Cardiac septum (tissue), 1 donor: ENCODE measurements at regions not wholly inside any gene's neighbourhood (a gene's known extent, or its start where the extent isn't known, plus 50 kb on each side); places are given as distances from the start of the nearest gene placed in this dataset.
"Not testable (repeated sequence)": the region's sequence is repeated elsewhere in the genome, so short reads cannot be mapped to it uniquely, and the experiment has no call there.

Source experiments
- DNase-seq: peaks from one replicate; pipeline ENCODE4 v3.0.0-alpha.2; 2020; ENCODE audit warnings: low spot score
- intact Hi-C: fragments of 100-400 bp; cut with DNase I; formaldehyde crosslinking; loops from one replicate; pipeline ENCODE4 v1.14.0; 2022
- donor health status: DM: no; HTN: no; CAD: no.

DNA sequence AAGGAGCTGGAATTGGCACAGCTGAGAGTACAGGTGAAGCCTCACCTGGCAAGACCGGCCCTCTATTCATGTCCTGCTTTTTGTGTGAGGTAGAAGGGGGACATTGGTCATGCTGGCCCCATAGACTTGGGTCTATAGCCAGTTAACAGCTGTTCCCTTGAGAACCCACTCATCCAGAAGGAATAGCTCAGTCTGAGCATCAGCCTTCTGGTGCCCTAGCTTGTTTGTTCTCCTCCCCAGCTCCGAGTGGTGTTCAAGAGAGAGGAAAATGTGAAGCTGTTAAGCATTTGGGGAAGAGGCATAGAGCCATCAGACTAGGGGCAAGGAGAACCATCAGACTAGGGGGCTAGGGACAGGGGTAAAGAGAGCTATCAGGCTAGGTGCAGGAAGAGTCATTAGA is 290.9 kb downstream of the SIPA1L2 start:
- intact Hi-C loops, result no loop called here
- no peak for DNase-seq

- intact Hi-C loops, result no loop called here
- DNase-seq, result no peak
These were observed 294.1 kb downstream of the SIPA1L2 start for GRCh38 chr1:232335741-232336293.

DNA sequence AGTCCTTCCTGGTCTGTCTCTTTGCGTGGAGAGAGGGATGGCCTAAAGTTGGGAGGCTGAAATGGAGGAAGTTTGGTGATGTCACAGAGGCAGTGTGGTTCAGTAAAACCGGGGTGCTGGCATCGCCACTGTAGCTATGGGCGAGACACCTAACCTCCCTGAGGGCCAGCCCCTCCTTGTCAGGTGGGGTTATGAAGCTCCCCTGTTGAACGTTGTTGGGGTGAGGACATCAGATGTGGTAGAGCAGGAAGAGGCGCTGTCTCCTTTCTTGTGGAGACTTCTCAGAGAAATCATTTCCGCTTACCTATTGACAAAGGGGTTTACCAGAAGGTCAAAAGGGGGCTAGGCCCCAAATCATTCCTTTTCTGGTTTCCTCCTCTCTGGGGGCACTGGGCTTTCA is 294.7 kb downstream of the SIPA1L2 start:
- DNase-seq, result no peak
- intact Hi-C loops, result no loop called here

GRCh38 chr1:232334811-232335210 is 295.1 kb downstream of the SIPA1L2 start:
- intact Hi-C loops, result no loop called here
- DNase-seq, result no peak

DNA sequence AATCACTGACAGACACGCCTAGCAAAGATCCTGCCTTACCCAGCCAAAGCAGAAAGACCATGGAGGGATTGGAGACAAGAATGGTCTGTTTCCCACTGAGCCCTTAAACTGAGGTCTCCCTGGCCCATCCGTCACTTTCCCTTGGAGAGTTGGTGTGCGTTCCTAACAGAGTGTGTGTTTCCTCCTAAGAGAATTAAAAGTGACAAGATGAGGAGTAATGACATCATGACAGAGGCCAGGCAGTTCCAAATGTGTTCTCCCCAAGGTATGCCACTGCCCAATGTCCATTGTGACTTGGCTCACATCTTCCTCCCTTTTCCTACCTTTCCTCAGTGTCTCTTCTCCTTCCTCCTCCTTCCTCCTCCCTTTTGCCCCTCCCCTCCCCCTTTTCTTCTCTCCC is 295.7 kb downstream of the SIPA1L2 start:
- intact Hi-C loops, result no loop called here

GRCh38 chr1:232333419-232333767 is 296.5 kb downstream of the SIPA1L2 start:
- intact Hi-C loops, result no loop called here
- no peak for DNase-seq

More for the DNA sequence above, 295.7 kb downstream of the SIPA1L2 start:
- DNase-seq, result no peak

GRCh38 chr1:232332710-232333418 is 297.1 kb downstream of the SIPA1L2 start:
- DNase-seq, intact Hi-C loops: not testable (repeated sequence)

GRCh38 chr1:232329103-232329813 is 300.7 kb downstream of the SIPA1L2 start:
- intact Hi-C loops, result no loop called here
- DNase-seq, result no peak

GRCh38 chr1:232328486-232329102 is 301.3 kb downstream of the SIPA1L2 start:
- no peak for DNase-seq
- intact Hi-C loops, result no loop called here

GRCh38 chr1:232327899-232328298 is 302.0 kb downstream of the SIPA1L2 start:
- DNase-seq, result no peak
- intact Hi-C loops, result no loop called here

DNA sequence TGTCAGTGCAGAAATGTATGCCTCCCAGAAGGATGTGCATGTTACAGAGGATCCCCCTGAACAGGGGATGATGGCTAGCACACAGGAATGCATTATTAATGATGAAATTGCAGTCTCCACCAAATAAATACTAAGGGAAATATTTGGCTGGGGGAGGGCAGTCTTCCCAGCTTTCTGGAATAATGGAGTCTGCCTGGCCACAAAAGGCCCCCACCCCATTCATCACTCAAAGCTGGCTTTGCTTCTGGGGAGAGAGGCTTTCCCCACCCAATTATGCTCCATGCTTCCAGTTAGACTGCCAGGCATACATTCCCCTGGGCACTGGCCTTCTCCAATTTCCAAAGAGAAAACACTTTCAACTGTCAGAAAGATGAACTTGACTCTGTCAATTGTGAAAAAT is 302.7 kb downstream of the SIPA1L2 start:
- intact Hi-C loops, result no loop called here
- DNase-seq, result no peak

DNA sequence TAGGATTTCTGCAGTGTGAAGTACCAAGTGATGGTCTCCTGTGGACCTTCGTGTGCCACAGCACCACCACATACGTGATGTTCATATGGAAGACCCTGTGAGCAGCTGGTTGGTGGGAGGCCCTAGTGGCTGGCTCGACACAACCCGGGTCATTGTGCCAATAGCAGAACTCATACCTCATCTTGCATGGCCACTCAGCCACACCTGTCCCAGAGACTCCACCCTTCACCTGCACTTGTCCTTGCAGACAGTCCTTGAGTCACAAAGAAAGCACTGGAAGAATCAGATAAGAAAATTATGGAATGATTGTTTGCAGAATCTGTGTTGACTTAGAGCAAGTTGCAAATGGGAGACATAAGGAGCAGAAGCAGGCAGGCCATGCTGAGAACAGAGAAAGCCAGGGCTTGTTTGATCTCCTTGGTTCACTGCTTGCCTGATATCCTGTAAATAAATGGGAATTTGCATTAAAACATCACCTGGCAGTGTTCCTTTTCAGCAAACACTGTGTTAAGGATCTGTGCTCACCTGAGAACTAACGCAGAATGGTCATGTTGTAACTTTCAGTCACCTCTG is 307.7 kb downstream of the SIPA1L2 start:
- DNase-seq, result no peak
- intact Hi-C loops, result no loop called here

- no peak for DNase-seq
- intact Hi-C loops, result loop anchor here (5.0 kb wide), 3 partner anchors 303 to 452 kb away; no protein-coding TSS in a partner anchor
These were observed 310.3 kb downstream of the SIPA1L2 start for GRCh38 chr1:232319518-232320210.

DNA sequence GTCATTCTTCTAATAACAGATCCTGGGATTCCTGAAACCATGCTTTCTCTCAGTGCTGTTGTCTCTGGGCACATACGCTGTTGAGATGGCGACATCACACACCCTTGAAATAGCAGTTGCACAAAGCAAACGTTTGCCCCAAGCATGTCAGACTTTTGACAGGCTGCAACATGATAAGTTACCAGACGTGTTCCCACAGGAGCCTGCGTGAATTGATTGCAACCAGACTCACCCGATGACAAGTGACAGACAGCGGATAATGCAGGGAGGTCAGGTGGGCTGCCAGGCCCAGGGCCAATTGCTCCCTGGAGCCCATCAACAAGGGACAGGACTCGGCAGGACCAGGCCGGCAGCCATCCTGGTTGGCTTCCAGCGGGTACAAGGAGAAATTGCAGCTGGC is 310.9 kb downstream of the SIPA1L2 start:
- intact Hi-C loops, result loop anchor here (5.0 kb wide), 3 partner anchors 303 to 452 kb away; no protein-coding TSS in a partner anchor
- DNase-seq, result peak; percentile 91

GRCh38 chr1:232318143-232318542 is 311.8 kb downstream of the SIPA1L2 start:
- intact Hi-C loops, result loop anchor here (5.0 kb wide), 3 partner anchors 304 to 451 kb away; no protein-coding TSS in a partner anchor
- no peak for DNase-seq

GRCh38 chr1:232317350-232317749 is 312.6 kb downstream of the SIPA1L2 start:
- no peak for DNase-seq
- intact Hi-C loops, result loop anchor here (5.0 kb wide), 3 partner anchors 305 to 450 kb away; no protein-coding TSS in a partner anchor

DNA sequence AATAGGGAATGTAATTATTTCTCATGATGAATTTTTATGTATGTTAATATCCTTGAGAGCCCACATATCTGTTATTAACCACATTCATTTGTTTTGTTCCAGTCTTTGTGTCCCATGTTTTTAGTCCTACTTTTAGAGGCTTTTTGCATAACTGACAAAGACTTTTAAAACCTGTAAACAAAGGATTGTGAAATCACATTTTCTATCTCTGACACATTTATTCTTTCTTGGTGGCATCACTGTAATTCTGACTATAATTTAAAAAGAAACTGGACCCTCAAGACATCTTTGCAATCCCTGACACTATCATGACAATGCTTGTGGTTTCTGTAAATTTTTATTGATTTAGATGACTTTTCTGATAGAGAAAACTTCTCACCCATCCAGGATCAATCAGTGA is 313.1 kb downstream of the SIPA1L2 start:
- DNase-seq, result no peak
- intact Hi-C loops, result loop anchor here (5.0 kb wide), 3 partner anchors 305 to 450 kb away; no protein-coding TSS in a partner anchor

DNA sequence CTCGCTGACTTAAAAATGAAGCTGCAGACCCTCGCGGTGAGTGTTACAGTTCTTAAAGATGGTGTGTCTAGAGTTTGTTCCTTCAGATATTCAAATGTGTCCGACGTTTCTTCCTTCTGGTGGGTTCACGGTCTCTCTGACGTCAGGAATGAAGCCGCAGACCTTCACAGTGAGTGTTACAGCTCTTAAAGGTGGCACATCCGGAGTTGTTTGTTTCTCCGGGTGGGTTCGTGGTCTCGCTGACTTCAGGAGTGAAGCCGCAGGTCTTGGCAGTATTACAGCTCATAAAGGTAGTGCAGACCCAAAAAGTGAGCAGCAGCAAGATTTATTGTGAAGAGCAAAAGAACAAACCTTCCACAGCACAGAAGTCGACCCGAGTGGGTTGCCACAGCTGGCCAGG is 316.1 kb downstream of the SIPA1L2 start:
- DNase-seq, intact Hi-C loops: not testable (repeated sequence)

DNA sequence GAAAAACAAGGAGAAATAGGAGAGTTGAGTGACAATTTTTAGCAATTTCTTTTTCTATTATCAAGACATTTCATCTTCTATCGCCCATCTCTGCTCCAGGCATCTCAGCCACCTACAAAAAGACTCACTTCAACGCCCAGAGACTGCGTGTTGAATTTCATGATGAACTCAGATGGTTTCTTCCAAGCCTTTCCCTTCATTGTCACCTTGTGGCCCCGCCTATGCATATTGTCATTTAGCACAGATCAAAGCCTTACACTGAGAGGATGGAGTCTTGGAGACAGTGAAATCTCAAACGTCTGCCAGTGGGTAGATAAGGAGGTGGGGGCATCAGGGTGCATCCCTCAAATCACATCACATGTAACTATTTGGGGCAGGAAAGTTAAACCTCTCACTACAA is 319.4 kb downstream of the SIPA1L2 start:
- intact Hi-C loops, result no loop called here

More for the DNA sequence above, 319.4 kb downstream of the SIPA1L2 start:
- DNase-seq, result no peak
